Progenitor cell of endocrine pancreas (in vitro differentiated cells): ENCODE measurements at regions not wholly inside any gene's neighbourhood (a gene's known extent, or its start where the extent isn't known, plus 50 kb on each side); places are given as distances from the start of the nearest gene placed in this dataset.
A peak's percentile ranks its signal among the peaks of the same experiment; 100 is the strongest.

Experiments
- DNase-seq: peaks from one replicate; pipeline ENCODE4 v3.0.0; 2021; ENCODE audit warnings: low spot score; ENCODE audit not compliant: unreplicated experiment
- H3K27ac Mint-ChIP-seq: 2 replicates; pipeline ENCODE4 v1.8.0; 2021; ENCODE audit warnings: mild to moderate bottlenecking, moderate library complexity, mixed read lengths
- H3K27me3 Mint-ChIP-seq: 2 replicates; pipeline ENCODE4 v1.8.0; 2021; ENCODE audit warnings: mixed read lengths
- H3K36me3 Mint-ChIP-seq: 2 replicates; pipeline ENCODE4 v1.8.0; 2022; ENCODE audit warnings: mixed read lengths; ENCODE audit not compliant: insufficient read depth
- H3K4me1 Mint-ChIP-seq: 2 replicates; pipeline ENCODE4 v1.8.0; 2021; ENCODE audit warnings: low read depth, mixed read lengths
- H3K4me3 Mint-ChIP-seq: 2 replicates; pipeline ENCODE4 v1.8.0; 2021; ENCODE audit warnings: low read depth, mild to moderate bottlenecking, moderate library complexity, mixed read lengths
- H3K9me3 Mint-ChIP-seq: 2 replicates; pipeline ENCODE4 v1.8.0; 2021; ENCODE audit warnings: low read depth, mixed read lengths
- TF ChIP-seq, protein P1 (sequence below): fragments of 200-600 bp; sonication (generic); IDR thresholded peaks from one replicate; pipeline ENCODE4 v1.5.0; 2021; ENCODE audit warnings: antibody characterized with exemption, mild to moderate bottlenecking; ENCODE audit not compliant: unreplicated experiment

DNA sequence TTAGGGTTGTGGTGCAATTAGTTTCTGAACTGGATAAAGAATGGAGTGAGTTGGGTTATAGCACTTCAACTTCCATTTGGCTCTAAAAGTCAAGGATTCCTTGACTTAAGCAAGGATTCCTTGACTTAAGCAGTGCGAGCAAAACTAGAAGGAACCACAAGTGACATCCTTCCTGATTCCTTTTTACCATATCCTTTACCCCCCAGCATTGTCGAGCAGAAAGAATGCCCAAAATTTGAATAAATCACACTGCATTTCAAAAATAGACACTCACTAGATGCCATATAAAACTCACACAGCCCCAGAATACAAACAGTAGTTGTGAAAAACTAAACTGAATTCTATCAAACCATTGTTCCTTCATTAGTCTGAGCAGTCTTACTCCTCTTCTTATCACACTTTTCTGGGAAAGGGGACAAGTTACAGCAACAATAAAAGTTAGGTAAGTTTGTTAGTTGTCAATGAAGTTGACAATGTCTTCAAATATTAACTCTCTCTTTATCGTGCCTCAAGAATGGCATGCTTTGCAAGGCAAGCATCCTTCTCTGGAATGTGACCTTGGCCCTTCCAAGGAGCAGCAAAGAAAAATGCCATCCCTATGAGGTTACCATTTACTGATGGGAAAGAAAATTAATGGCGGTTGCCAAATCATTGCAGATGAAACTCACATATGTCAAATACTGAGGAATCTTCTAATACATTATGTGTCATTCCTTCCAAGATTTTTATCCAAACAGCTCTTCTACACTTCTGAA is 273.3 kb upstream of the ANKRD55 start:
- Mint-ChIP-seq H3K4me1 (peaks cover 16% of the 10 kb centered on the region), H3K36me3 (no peaks in the 10 kb centered on the region)

DNA sequence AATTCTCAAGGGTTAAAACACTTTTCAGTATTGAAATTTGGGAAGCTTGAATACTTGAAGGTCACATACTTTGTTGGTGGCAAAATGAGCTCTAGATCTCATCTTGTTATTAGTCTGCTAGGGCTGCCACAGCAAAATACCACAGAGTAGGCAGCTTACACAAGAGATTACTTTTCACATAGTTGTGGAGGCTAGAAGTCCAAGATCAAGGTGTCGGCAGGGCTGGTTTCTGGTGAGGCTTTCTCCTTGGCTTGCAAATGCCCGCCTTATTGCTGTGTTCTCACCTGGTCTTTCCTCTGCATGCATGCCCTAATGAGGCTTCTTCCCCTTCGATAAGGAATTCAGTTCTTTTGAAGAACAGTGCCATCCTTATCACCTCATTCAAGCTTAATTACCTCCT is 270.8 kb upstream of the ANKRD55 start:
- H3K36me3 Mint-ChIP-seq, result no peaks in the 10 kb centered on the region

More for the DNA sequence above, 273.3 kb upstream of the ANKRD55 start:
- TF ChIP-seq, protein P1, sequence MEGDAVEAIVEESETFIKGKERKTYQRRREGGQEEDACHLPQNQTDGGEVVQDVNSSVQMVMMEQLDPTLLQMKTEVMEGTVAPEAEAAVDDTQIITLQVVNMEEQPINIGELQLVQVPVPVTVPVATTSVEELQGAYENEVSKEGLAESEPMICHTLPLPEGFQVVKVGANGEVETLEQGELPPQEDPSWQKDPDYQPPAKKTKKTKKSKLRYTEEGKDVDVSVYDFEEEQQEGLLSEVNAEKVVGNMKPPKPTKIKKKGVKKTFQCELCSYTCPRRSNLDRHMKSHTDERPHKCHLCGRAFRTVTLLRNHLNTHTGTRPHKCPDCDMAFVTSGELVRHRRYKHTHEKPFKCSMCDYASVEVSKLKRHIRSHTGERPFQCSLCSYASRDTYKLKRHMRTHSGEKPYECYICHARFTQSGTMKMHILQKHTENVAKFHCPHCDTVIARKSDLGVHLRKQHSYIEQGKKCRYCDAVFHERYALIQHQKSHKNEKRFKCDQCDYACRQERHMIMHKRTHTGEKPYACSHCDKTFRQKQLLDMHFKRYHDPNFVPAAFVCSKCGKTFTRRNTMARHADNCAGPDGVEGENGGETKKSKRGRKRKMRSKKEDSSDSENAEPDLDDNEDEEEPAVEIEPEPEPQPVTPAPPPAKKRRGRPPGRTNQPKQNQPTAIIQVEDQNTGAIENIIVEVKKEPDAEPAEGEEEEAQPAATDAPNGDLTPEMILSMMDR, result no peak
- Mint-ChIP-seq H3K4me3 (no peak overlapping the region), H3K27me3 (no peaks in the 10 kb centered on the region), H3K9me3 (no peaks in the 10 kb centered on the region), H3K27ac (peak overlapping the region; percentile 85)
- no peak for DNase-seq

DNA sequence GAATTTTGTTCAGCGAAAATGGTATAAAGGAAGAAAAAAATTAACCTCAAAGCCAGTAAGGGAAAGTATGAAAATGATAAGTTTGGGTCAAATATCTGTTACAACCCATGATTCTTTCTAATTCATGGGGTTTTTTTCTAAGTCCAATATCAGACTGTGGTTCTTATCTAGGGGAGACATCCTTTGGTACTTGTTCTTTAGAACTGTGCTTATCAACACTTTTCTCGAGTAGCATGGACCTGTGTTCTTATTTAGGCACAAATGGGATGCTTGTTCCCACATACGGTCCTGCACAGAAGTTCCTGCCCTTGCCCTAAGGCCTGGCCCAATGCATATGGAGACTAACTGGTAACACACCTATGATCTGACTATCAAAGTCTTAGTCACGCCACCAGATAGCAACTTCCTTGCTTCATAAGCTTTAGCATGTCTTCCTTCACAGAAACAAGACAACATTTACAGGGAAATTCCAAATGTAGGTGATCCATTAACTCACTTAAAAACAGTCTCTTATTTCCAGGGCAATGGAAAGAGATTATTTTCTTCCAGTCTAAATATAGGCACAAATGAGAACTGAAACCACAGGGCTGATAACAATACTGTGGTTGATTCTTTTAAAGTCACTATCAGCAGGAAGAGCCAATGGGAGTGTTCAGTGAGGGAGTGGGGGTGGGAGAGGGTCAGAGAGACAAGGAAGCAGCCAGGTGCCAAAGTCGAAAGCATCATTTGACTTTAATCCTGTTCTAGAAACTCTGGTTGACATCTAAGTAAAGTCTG is 268.8 kb upstream of the ANKRD55 start:
- H3K27me3 Mint-ChIP-seq, result peaks cover 10% of the 10 kb centered on the region
- DNase-seq, result no peak
- H3K27ac Mint-ChIP-seq, result no peak overlapping the region
- H3K36me3 Mint-ChIP-seq, result no peaks in the 10 kb centered on the region
- H3K4me1 Mint-ChIP-seq, result peaks cover 14% of the 10 kb centered on the region
- no peaks in the 10 kb centered on the region for H3K9me3 Mint-ChIP-seq
- TF ChIP-seq, protein P1, result no peak
- H3K4me3 Mint-ChIP-seq, result no peak overlapping the region

More for the DNA sequence above, 270.8 kb upstream of the ANKRD55 start:
- Mint-ChIP-seq H3K9me3 (no peaks in the 10 kb centered on the region), H3K4me3 (no peak overlapping the region), H3K27ac (no peak overlapping the region), H3K27me3 (peaks cover 10% of the 10 kb centered on the region), H3K4me1 (peaks cover 16% of the 10 kb centered on the region)
- DNase-seq, result no peak
- TF ChIP-seq, protein P1, result no peak

- H3K4me1 Mint-ChIP-seq, result peaks cover 6% of the 10 kb centered on the region
- H3K36me3 Mint-ChIP-seq, result no peaks in the 10 kb centered on the region
- H3K9me3 Mint-ChIP-seq, result no peaks in the 10 kb centered on the region
- no peak overlapping the region for H3K27ac Mint-ChIP-seq
- no peak for DNase-seq
- peaks cover 21% of the 10 kb centered on the region for H3K27me3 Mint-ChIP-seq
- no peak overlapping the region for H3K4me3 Mint-ChIP-seq
- TF ChIP-seq, protein P1, result no peak
Measured at GRCh38 chr5:56499901-56500300, 266.8 kb upstream of the ANKRD55 start.

- DNase-seq, result no peak
- Mint-ChIP-seq H3K9me3 (no peaks in the 10 kb centered on the region), H3K4me3 (no peak overlapping the region), H3K27ac (no peak overlapping the region), H3K4me1 (peaks cover 6% of the 10 kb centered on the region), H3K36me3 (no peaks in the 10 kb centered on the region), H3K27me3 (peaks cover 25% of the 10 kb centered on the region)
- TF ChIP-seq, protein P1, result no peak
Measured at GRCh38 chr5:56499491-56499890, 266.4 kb upstream of the ANKRD55 start.
